Gastrocnemius medialis (tissue), 4 donors: ENCODE measurements at regions not wholly inside any gene's neighbourhood (a gene's known extent, or its start where the extent isn't known, plus 50 kb on each side); places are given as distances from the start of the nearest gene placed in this dataset.

Experiments used
- ATAC-seq, 2 donors: fragments of 150-250 bp; one replicate each; pipeline ENCODE4 v1.9.1; 2016
- DNase-seq, 2 donors: peaks; one replicate each; pipeline ENCODE4 v3.0.0-alpha.2; 2019
- H3K27ac ChIP-seq, 4 donors: fragments of 200-600 bp; sonication (generic); 1 replicate in 1 of 4; 2 replicates in 3 of 4; pipeline ENCODE4 v1.5.1; 2016 to 2018; ENCODE audit warnings: mild to moderate bottlenecking in 2 of 4, moderate library complexity in 1 of 4
- H3K27me3 ChIP-seq, 3 donors: fragments of 200-600 bp; sonication (generic) in 2 of 3; 1 replicate in 1 of 3; 2 replicates in 2 of 3; pipeline versions ENCODE4 v1.5.1 to v1.6.0; 2016 to 2019; ENCODE audit warnings: mild to moderate bottlenecking in 1 of 3, moderate library complexity in 1 of 3
- H3K36me3 ChIP-seq, 2 donors: fragments of 200-600 bp; sonication (generic) in 1 of 2; one replicate each; pipeline ENCODE4 v1.5.1; 2017 to 2018
- H3K4me1 ChIP-seq, 2 donors: fragments of 200-600 bp; sonication (generic) in 1 of 2; one replicate each; pipeline ENCODE4 v1.5.1; 2016 to 2017; ENCODE audit warnings: mild to moderate bottlenecking in 2 of 2
- H3K4me3 ChIP-seq, 4 donors: fragments of 200-600 bp; sonication (generic) in 3 of 4; 1 replicate in 1 of 4; 2 replicates in 3 of 4; pipeline ENCODE4 v1.5.1; 2016 to 2019; ENCODE audit warnings: mild to moderate bottlenecking in 2 of 4
- H3K9me3 ChIP-seq, 3 donors: fragments of 200-600 bp; sonication (generic) in 2 of 3; 1 replicate in 1 of 3; 2 replicates in 2 of 3; pipeline ENCODE4 v1.5.1; 2016 to 2019
- POLR2A ChIP-seq, 2 donors: fragments of 450-650 bp; IDR thresholded peaks; one replicate each; pipeline ENCODE4 v1.6.1; 2017; ENCODE audit warnings: antibody characterized with exemption in 2 of 2, mild to moderate bottlenecking in 2 of 2, moderate library complexity in 2 of 2
- in situ Hi-C, 4 donors: fragments of 200-750 bp; cut with MboI; loops; one replicate each; pipeline versions ENCODE4 v1.15.0 to v1.8.0; 2017; ENCODE audit warnings: low sequenced_read_pairs in 4 of 4
- intact Hi-C: fragments of 100-400 bp; cut with DNase I; formaldehyde crosslinking; loops from one replicate; pipeline ENCODE4 v1.15.1; 2023; ENCODE audit warnings: low total_unique reads
- TF ChIP-seq, protein P1 (sequence below), 5 experiments: fragments of 450-650 bp in 3 of 5; fragments of 200-600 bp in 2 of 5; sonication (generic) in 2 of 5; IDR thresholded peaks in 4 of 5; conservative IDR thresholded peaks in 1 of 5; 1 replicate in 4 of 5; 2 replicates in 1 of 5; pipeline ENCODE4 v1.5.1; 2016 to 2019; ENCODE audit warnings: antibody characterized with exemption in 5 of 5, mild to moderate bottlenecking in 3 of 5, moderate library complexity in 3 of 5

DNA sequence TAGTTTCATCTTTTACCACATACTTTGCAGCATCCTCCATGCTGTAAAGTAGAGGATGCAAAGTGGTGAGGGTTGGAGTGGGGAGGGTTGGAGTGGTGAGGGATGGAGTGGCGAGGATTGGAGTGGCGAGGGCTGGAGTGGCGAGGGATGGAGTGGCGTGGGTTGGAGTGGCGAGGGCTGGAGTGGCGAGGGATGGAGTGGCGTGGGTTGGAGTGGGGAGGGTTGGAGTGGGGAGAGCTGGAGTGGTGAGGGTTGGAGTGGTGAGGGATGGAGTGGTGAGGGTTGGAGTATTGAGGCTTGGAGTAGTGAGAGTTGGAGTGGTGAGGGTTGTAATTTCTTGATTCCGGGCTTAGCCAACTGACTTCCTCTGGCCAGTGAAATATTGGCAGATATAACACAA lies 618.3 kb downstream of the MRPL39 start:
- no peak overlapping the region for H3K4me3 ChIP-seq
- DNase-seq = no peak
- no peaks in the 10 kb centered on the region for H3K4me1 ChIP-seq
- no peak overlapping the region for H3K27ac ChIP-seq
- intact Hi-C loops (no loop called here), in situ Hi-C loops (no loop called here)
- no peaks in the 10 kb centered on the region for H3K36me3 ChIP-seq
- TF ChIP-seq, protein P1, sequence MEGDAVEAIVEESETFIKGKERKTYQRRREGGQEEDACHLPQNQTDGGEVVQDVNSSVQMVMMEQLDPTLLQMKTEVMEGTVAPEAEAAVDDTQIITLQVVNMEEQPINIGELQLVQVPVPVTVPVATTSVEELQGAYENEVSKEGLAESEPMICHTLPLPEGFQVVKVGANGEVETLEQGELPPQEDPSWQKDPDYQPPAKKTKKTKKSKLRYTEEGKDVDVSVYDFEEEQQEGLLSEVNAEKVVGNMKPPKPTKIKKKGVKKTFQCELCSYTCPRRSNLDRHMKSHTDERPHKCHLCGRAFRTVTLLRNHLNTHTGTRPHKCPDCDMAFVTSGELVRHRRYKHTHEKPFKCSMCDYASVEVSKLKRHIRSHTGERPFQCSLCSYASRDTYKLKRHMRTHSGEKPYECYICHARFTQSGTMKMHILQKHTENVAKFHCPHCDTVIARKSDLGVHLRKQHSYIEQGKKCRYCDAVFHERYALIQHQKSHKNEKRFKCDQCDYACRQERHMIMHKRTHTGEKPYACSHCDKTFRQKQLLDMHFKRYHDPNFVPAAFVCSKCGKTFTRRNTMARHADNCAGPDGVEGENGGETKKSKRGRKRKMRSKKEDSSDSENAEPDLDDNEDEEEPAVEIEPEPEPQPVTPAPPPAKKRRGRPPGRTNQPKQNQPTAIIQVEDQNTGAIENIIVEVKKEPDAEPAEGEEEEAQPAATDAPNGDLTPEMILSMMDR (IDR thresholded peaks at IDR 0.05 in 4 of 5, conservative IDR thresholded peaks at IDR 0.05 in 1 of 5) = no peak
- TF ChIP-seq POLR2A (IDR thresholded peaks at IDR 0.05) = no peak
- H3K27me3 ChIP-seq = no peaks in the 10 kb centered on the region
- no peaks in the 10 kb centered on the region for H3K9me3 ChIP-seq
- ATAC-seq = no peak

DNA sequence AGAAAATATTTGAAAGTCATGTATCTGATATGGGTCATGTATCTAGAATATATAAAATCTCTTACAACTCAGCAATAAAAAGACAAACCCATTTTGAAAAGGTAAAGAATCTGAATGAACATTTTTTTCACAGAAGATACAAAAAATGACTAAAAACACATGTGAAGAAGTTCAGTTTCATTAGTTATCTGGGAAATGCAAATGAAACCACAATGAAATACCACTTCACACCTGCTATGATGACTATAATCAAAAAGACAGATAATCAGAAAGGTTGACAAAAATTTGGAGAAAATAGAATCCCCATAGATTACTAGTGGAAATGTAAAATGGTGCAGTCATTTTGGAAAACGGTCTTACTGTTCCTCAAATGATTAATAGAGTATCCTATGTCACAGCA lies 631.0 kb downstream of the MRPL39 start:
- Histone ChIP-seq H3K27me3 (no peaks in the 10 kb centered on the region), H3K4me1 (no peaks in the 10 kb centered on the region), H3K4me3 (no peak overlapping the region), H3K36me3 (no peaks in the 10 kb centered on the region), H3K9me3 (no peaks in the 10 kb centered on the region), H3K27ac (no peak overlapping the region)
- in situ Hi-C loops (no loop called here), intact Hi-C loops (no loop called here)
- DNase-seq = no peak
- ATAC-seq = no peak
- TF ChIP-seq, protein P1 (IDR thresholded peaks at IDR 0.05 in 4 of 5, conservative IDR thresholded peaks at IDR 0.05 in 1 of 5) = no peak
- no peak for TF ChIP-seq POLR2A (IDR thresholded peaks at IDR 0.05)

DNA sequence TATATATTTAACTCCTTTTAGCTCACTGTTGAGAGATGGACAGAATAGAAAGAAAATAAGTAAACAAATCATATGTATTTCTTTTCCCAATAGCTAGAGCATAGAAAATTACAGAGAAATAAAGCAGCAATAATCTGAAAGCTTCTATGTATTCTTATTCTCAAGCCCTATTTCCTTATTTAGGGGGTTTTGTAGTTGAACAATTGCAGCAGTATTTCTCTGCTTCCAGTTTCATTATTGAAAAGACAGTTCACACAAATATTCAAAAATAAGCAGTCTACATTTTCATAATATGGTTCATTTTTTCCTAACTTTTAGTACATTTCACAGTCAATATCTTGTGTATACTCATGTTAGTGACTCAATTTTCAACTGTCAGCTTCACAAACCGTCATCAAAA lies 638.2 kb downstream of the MRPL39 start:
- DNase-seq = no peak
- Histone ChIP-seq H3K27me3 (no peaks in the 10 kb centered on the region), H3K4me3 (no peak overlapping the region), H3K27ac (no peak overlapping the region), H3K4me1 (no peaks in the 10 kb centered on the region), H3K36me3 (no peaks in the 10 kb centered on the region), H3K9me3 (no peaks in the 10 kb centered on the region)
- no peak for TF ChIP-seq POLR2A (IDR thresholded peaks at IDR 0.05)
- TF ChIP-seq, protein P1 (IDR thresholded peaks at IDR 0.05 in 4 of 5, conservative IDR thresholded peaks at IDR 0.05 in 1 of 5) = no peak
- no peak for ATAC-seq
- in situ Hi-C loops (no loop called here), intact Hi-C loops (no loop called here)

DNA sequence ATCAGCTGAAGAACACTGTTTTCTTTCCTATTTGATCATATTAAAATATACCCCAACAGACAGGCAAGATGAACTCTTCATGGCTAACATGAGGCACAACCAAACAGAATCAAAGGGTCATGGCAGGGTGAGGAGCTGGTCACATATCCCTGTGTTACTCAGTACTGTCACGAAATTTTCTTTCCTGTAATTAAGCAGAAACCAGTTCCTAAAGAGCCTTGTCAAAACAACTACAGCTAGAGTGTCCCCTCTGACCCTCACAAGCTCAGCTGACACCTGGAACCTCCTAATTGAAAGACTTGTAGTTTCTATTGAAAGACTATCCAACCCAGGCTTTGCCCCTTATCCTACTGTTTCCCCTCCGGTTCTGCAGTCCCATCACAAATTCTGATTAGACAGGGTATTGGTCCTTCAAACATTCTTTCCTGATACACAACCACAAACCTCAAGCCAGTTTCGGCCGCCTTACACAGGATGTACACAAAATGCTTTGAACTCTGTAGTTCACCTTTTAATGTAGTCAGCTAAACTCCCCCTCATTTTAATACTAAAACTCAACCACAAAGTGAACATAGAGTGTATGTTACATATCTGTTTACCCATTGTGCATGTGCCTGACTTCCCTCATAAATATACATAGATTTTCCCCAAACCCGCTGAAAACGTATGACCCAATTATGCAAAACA lies 651.9 kb downstream of the MRPL39 start:
- ATAC-seq = no peak
- no peaks in the 10 kb centered on the region for H3K4me1 ChIP-seq
- no peaks in the 10 kb centered on the region for H3K36me3 ChIP-seq
- H3K27ac ChIP-seq = no peak overlapping the region
- no peak for DNase-seq
- TF ChIP-seq, protein P1 (IDR thresholded peaks at IDR 0.05 in 4 of 5, conservative IDR thresholded peaks at IDR 0.05 in 1 of 5) = no peak
- TF ChIP-seq POLR2A (IDR thresholded peaks at IDR 0.05) = no peak
- no peaks in the 10 kb centered on the region for H3K9me3 ChIP-seq
- H3K27me3 ChIP-seq = no peaks in the 10 kb centered on the region
- in situ Hi-C loops = no loop called here
- intact Hi-C loops = no loop called here
- H3K4me3 ChIP-seq = no peak overlapping the region

DNA sequence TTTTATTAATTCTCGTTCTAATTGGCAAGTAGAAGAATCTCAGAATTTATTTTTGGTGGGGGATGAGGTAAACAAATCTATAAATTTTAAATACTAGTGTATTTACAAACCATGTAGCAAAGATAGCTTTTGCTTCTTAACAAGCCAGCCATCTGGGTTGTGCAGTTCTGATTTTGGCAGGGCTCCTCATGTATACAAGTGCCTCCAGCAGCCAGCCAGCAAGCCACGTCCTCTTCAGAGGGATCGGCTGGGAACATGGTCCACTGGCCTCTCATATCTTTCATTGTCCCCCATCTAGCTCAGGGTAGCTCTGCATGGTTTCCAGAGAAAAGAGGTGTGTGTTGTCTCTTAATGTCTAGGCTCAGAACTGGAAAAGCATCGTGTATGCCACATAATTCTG lies 659.1 kb downstream of the MRPL39 start:
- no peaks in the 10 kb centered on the region for H3K9me3 ChIP-seq
- no peak overlapping the region for H3K27ac ChIP-seq
- no peaks in the 10 kb centered on the region for H3K4me1 ChIP-seq
- no peaks in the 10 kb centered on the region for H3K27me3 ChIP-seq
- ATAC-seq (no peak), DNase-seq (no peak)
- no peak overlapping the region for H3K4me3 ChIP-seq
- TF ChIP-seq, protein P1 (IDR thresholded peaks at IDR 0.05 in 4 of 5, conservative IDR thresholded peaks at IDR 0.05 in 1 of 5) = no peak
- TF ChIP-seq POLR2A (IDR thresholded peaks at IDR 0.05) = no peak
- no peaks in the 10 kb centered on the region for H3K36me3 ChIP-seq
- in situ Hi-C loops (no loop called here), intact Hi-C loops (no loop called here)
